Tibial nerve (tissue), 4 donors: ENCODE measurements at regions not wholly inside any gene's neighbourhood (a gene's known extent, or its start where the extent isn't known, plus 50 kb on each side); places are given as distances from the start of the nearest gene placed in this dataset.

Experiments
- CTCF ChIP-seq, 5 experiments: fragments of 200-600 bp in 3 of 5; fragments of 450-650 bp in 2 of 5; sonication (generic) in 3 of 5; IDR thresholded peaks; one replicate each; pipeline ENCODE4 v1.5.1; 2016 to 2019; ENCODE audit warnings: antibody characterized with exemption in 5 of 5, mild to moderate bottlenecking in 3 of 5, moderate library complexity in 2 of 5
- EP300 ChIP-seq, 2 donors: sonication (generic); formaldehyde crosslinking; IDR thresholded peaks; one replicate each; pipeline ENCODE4 v1.6.1; 2017; ENCODE audit warnings: antibody characterized with exemption in 2 of 2, mild to moderate bottlenecking in 1 of 2
- POLR2A ChIP-seq, 2 donors: fragments of 450-650 bp; IDR thresholded peaks; one replicate each; pipeline ENCODE4 v1.6.1; 2017; ENCODE audit warnings: antibody characterized with exemption in 2 of 2, mild to moderate bottlenecking in 2 of 2, moderate library complexity in 2 of 2

GRCh38 chr1:99438656-99439230 lies 174.5 kb downstream of the PLPPR4 start:
- TF ChIP-seq CTCF (IDR thresholded peaks at IDR 0.05): no peak
- TF ChIP-seq POLR2A (IDR thresholded peaks at IDR 0.05): no peak
- no peak for TF ChIP-seq EP300 (IDR thresholded peaks at IDR 0.05)
